Mucosa of rectum (tissue), 2 donors: ENCODE measurements at regions not wholly inside any gene's neighbourhood (a gene's known extent, or its start where the extent isn't known, plus 50 kb on each side); places are given as distances from the start of the nearest gene placed in this dataset.
A peak's percentile ranks its signal among the peaks of the same experiment; 100 is the strongest.

Source experiments
- H3K27ac ChIP-seq, 2 donors: one replicate each; pipeline ENCODE4 v1.7.0; 2013; ENCODE audit warnings: inconsistent platforms in 2 of 2, low read depth in 2 of 2, low read length in 2 of 2
- H3K27me3 ChIP-seq, 2 donors: one replicate each; pipeline ENCODE4 v1.7.0; 2013; ENCODE audit warnings: low read length in 2 of 2; ENCODE audit not compliant: control insufficient read depth in 2 of 2, insufficient read depth in 2 of 2
- H3K36me3 ChIP-seq, 2 donors: one replicate each; pipeline ENCODE4 v1.7.0; 2013; ENCODE audit warnings: low read length in 2 of 2; ENCODE audit not compliant: control insufficient read depth in 2 of 2, insufficient read depth in 2 of 2
- H3K4me1 ChIP-seq, 2 donors: one replicate each; pipeline ENCODE4 v1.7.0; 2013; ENCODE audit warnings: low read length in 2 of 2, mild to moderate bottlenecking in 1 of 2; ENCODE audit not compliant: control insufficient read depth in 2 of 2, insufficient read depth in 2 of 2
- H3K4me3 ChIP-seq, 2 donors: one replicate each; pipeline ENCODE4 v1.7.0; 2013; ENCODE audit warnings: low read length in 2 of 2
- H3K9ac ChIP-seq, 2 donors: one replicate each; pipeline ENCODE4 v1.7.0; 2013; ENCODE audit warnings: low read length in 2 of 2, low read depth in 1 of 2, mild to moderate bottlenecking in 1 of 2
- H3K9me3 ChIP-seq, 2 donors: one replicate each; pipeline ENCODE4 v1.7.0; 2013; ENCODE audit warnings: low read length in 2 of 2; ENCODE audit not compliant: control insufficient read depth in 2 of 2
- donor health status: healthy.
- donor health status: Normal muscosa, but diverticular disease.

- Histone ChIP-seq H3K4me1 (peaks cover 12 to 36% of the 10 kb centered on the region in 2 donors), H3K27me3 (no peaks in the 10 kb centered on the region), H3K27ac (peak overlapping the region; percentile 61 to 62), H3K36me3 (no peaks in the 10 kb centered on the region), H3K9me3 (no peaks in the 10 kb centered on the region), H3K9ac (no peak overlapping the region), H3K4me3 (no peak overlapping the region)
Measured at GRCh38 chr6:6861351-6861894, 246.3 kb upstream of the RREB1 start.

GRCh38 chr6:6861995-6862394 lies 245.8 kb upstream of the RREB1 start:
- H3K27ac ChIP-seq: peak overlapping the region; percentile 20 to 61
- H3K9me3 ChIP-seq: no peaks in the 10 kb centered on the region
- no peak overlapping the region for H3K4me3 ChIP-seq
- no peak overlapping the region for H3K9ac ChIP-seq
- peaks cover 6 to 30% of the 10 kb centered on the region in 2 donors for H3K4me1 ChIP-seq
- no peaks in the 10 kb centered on the region for H3K27me3 ChIP-seq
- H3K36me3 ChIP-seq: no peaks in the 10 kb centered on the region

DNA sequence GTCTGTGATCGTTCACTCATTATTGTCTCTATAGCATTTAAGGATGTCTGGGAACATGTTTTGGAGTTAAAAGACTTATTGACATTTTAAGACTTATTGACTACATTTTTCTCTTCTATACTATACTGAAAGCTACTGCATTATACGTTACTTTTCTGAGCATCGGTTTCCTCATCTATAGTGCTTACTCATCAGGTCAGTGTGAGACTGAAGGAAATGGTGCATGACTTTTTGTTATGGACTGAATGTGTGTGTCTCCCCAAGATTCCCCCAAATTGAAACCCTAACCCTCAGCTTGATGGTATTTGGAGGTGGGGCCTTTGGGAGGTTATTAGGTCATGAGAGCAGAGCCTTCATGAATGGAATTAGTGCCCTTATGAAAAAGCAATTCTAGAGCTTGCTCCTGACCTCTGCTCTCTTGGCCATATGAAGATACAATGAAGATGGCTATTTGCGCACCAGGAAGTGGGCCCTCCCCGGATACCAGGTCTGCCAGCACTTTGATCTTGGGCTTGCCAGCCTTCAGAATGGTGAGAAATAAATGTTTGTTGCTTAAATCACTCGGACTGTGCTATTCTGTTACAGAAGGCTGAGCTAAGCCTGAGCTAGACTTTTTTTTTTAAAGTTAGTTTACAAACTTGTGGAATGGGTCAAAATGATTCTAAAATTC lies 243.7 kb upstream of the RREB1 start:
- no peaks in the 10 kb centered on the region for H3K27me3 ChIP-seq
- H3K27ac ChIP-seq: peak overlapping the region; percentile 40 to 52
- H3K4me3 ChIP-seq: no peak overlapping the region
- H3K9me3 ChIP-seq: no peaks in the 10 kb centered on the region
- no peaks in the 10 kb centered on the region for H3K36me3 ChIP-seq
- H3K4me1 ChIP-seq: peaks cover 0 to 22% of the 10 kb centered on the region in 2 donors
- no peak overlapping the region for H3K9ac ChIP-seq

DNA sequence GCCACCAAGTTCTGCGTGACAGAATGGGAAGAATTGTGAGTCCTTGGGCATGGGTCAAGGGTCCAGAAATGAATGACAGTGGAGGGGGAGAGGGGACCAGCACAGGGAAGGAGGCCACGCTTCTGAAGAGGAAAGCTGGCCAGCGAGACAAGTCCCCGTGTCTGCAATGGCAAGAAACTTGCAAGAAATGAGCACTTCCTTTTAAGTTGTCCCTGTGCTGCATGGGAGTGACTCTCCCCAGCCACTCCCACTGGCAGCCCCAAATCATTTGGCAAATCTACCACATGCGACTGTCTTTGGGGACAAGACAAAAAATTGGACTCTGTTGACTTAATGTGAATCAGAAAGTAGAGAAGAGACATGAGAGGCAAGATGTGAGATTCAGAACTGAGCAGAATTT lies 242.2 kb upstream of the RREB1 start:
- no peak overlapping the region for H3K9ac ChIP-seq
- H3K4me1 ChIP-seq: peaks cover 0 to 22% of the 10 kb centered on the region in 2 donors
- H3K9me3 ChIP-seq: no peaks in the 10 kb centered on the region
- no peaks in the 10 kb centered on the region for H3K27me3 ChIP-seq
- no peak overlapping the region for H3K27ac ChIP-seq
- no peaks in the 10 kb centered on the region for H3K36me3 ChIP-seq
- H3K4me3 ChIP-seq: no peak overlapping the region

DNA sequence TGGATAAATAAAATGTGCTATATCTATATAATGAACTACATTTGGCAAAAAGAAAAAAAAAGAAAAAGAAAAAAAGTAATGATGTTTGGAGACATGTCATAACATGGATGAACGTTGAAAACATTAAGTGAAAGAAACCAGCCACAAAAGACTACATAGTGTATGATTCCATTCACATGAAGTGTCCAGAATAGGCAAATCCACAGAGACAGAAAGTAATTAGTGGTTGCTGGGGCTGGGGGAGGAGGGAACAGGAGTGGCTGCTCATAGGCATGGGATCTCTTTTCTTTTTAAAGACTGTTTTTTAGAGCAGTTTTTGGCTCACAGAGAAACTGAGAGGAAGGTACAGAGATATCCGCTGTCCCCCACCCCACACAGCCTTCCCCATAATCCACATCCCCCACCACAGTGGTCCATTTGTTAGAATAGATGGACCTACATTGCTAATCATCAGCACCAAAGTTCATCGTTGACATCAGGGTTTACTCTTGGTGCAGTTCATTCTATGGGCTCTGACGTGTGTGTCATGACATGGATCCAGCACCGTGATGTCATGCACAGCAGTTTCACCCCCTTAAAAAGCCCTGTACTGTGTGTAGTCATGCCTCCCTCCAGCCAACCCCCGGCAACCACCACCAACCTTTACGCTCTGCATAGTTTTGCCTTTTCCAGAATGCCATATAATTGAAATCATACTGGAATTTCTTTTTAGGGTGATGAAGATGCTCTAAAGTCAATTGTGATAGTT lies 240.9 kb upstream of the RREB1 start:
- Histone ChIP-seq H3K4me3 (no peak overlapping the region), H3K4me1 (peaks cover 0 to 16% of the 10 kb centered on the region in 2 donors), H3K9me3 (no peaks in the 10 kb centered on the region), H3K36me3 (no peaks in the 10 kb centered on the region), H3K27me3 (no peaks in the 10 kb centered on the region), H3K9ac (no peak overlapping the region), H3K27ac (no peak overlapping the region)

GRCh38 chr6:6867404-6867799 lies 240.4 kb upstream of the RREB1 start:
- Histone ChIP-seq H3K27ac (no peak overlapping the region), H3K4me3 (no peak overlapping the region), H3K9me3 (no peaks in the 10 kb centered on the region), H3K27me3 (no peaks in the 10 kb centered on the region), H3K36me3 (no peaks in the 10 kb centered on the region), H3K9ac (no peak overlapping the region), H3K4me1 (peaks cover 0 to 11% of the 10 kb centered on the region in 2 donors)

GRCh38 chr6:6869094-6869493 lies 238.7 kb upstream of the RREB1 start:
- Histone ChIP-seq H3K4me3 (no peak overlapping the region), H3K27ac (no peak overlapping the region), H3K36me3 (no peaks in the 10 kb centered on the region), H3K9ac (no peak overlapping the region), H3K4me1 (peaks cover 0 to 7% of the 10 kb centered on the region in 2 donors), H3K27me3 (no peaks in the 10 kb centered on the region), H3K9me3 (no peaks in the 10 kb centered on the region)

DNA sequence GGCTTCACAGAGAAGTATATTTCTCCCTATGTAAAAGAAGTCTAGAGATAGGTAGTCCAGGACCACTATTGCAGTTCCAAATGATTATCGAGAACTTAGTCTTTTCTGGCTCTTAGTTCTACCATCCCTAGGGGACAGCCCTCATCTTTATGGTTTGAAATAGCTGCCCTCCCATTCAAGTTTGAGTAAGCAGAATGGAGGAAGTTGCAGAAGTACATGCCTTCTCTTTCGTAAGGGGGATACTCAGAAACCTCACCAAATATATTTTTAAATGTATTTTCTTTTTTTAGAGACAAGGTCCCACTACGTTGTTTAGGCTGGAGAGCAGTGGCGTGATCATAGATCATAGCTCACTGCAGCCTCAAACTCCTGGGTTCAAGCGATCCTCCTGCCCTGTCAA lies 236.8 kb upstream of the RREB1 start:
- H3K4me3 ChIP-seq: no peak overlapping the region
- no peak overlapping the region for H3K27ac ChIP-seq
- no peaks in the 10 kb centered on the region for H3K27me3 ChIP-seq
- no peaks in the 10 kb centered on the region for H3K9me3 ChIP-seq
- H3K9ac ChIP-seq: no peak overlapping the region
- no peaks in the 10 kb centered on the region for H3K4me1 ChIP-seq
- H3K36me3 ChIP-seq: no peaks in the 10 kb centered on the region

DNA sequence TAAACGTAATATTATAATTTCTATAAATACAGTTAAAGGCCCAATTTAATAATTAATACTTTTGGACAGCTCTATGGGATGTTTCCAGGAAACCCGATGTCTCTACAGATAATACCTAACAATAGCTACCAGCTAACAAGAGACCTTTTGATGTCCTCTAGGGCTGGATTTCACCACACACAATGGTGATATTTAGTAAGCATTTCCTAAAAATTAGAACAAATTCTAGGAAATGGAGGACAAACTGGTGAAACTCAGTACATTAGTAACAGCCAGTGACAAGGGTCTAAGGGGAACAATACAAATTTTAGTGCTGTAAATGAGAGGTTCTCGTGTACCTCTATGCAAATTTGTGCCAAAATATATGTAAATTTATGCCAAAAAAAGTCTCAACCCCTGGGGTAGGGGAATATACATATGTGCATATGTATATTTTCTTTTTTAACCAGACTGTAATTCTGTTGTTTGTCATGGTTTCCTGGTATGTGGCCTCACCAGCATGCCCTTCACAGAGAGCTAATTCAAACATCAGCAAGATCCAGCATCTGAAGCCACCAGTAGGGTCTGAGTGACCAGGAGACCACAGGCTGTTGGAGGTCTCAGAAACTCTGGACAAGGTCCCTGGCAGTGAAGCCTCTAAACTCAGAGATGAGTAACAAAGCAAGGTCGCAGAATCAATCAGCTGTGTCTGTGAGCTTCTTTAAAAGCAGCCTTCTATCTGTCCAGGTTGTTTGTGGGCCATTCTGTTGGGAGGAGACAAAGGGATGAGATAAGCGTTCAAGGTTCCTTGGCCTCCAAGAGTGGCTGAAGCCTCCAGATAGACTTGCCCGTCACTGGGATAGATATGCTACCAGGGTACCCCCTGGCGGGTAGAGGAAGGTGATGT lies 235.1 kb upstream of the RREB1 start:
- no peak overlapping the region for H3K9ac ChIP-seq
- H3K27ac ChIP-seq: no peak overlapping the region
- no peaks in the 10 kb centered on the region for H3K27me3 ChIP-seq
- H3K4me1 ChIP-seq: no peaks in the 10 kb centered on the region
- no peak overlapping the region for H3K4me3 ChIP-seq
- H3K9me3 ChIP-seq: no peaks in the 10 kb centered on the region
- no peaks in the 10 kb centered on the region for H3K36me3 ChIP-seq

GRCh38 chr6:6873778-6874177 lies 234.0 kb upstream of the RREB1 start:
- Histone ChIP-seq H3K9ac (no peak overlapping the region), H3K4me1 (no peaks in the 10 kb centered on the region), H3K9me3 (no peaks in the 10 kb centered on the region), H3K27ac (no peak overlapping the region), H3K36me3 (no peaks in the 10 kb centered on the region), H3K4me3 (no peak overlapping the region), H3K27me3 (no peaks in the 10 kb centered on the region)
